A673 (cell line): ENCODE measurements at regions not wholly inside any gene's neighbourhood (a gene's known extent, or its start where the extent isn't known, plus 50 kb on each side); places are given as distances from the start of the nearest gene placed in this dataset.

ENCODE experiments used
- CTCF ChIP-seq: fragments of 300-800, 200-600 bp; sonication (generic); conservative IDR thresholded peaks from 2 replicates; pipeline ENCODE4 v1.5.1; 2017; ENCODE audit warnings: low read depth, mild to moderate bottlenecking, antibody characterized with exemption, low read length, moderate library complexity, mixed read lengths
- EZH2 ChIP-seq: fragments of 200-600 bp; sonication (generic); IDR thresholded peaks from 2 replicates; pipeline ENCODE4 v1.6.1; 2017; ENCODE audit warnings: borderline replicate concordance, low read depth, mild to moderate bottlenecking, mixed read lengths, antibody characterized with exemption, low read length; ENCODE audit not compliant: poor library complexity, severe bottlenecking

- TF ChIP-seq CTCF (no peak), EZH2 (no peak)
Measured at GRCh38 chr4:138329506-138330070, 87.4 kb upstream of the SLC7A11 start.
